GM18505 (cell line): ENCODE measurements at regions not wholly inside any gene's neighbourhood (a gene's known extent, or its start where the extent isn't known, plus 50 kb on each side); places are given as distances from the start of the nearest gene placed in this dataset.
"Not testable (repeated sequence)": the region's sequence is repeated elsewhere in the genome, so short reads cannot be mapped to it uniquely, and the experiment has no call there.

Experiments
- ATAC-seq: cut with Tn5 transposase; IDR thresholded peaks from one replicate; pipeline ENCODE4 v1.9.1; 2021; ENCODE audit not compliant: unreplicated experiment
- POLR2A ChIP-seq: IDR thresholded peaks from 4 replicates; pipeline ENCODE4 v1.6.1; 2011; ENCODE audit warnings: borderline replicate concordance; ENCODE audit not compliant: insufficient read depth, insufficient read length; ENCODE audit errors: extremely low read depth

GRCh38 chr14:83856334-83856733 lies 1673.6 kb upstream of the FLRT2 start:
- no peak for ATAC-seq
- no peak for TF ChIP-seq POLR2A

GRCh38 chr14:83860631-83861155 lies 1669.3 kb upstream of the FLRT2 start:
- ATAC-seq = no peak
- no peak for TF ChIP-seq POLR2A

- no peak for TF ChIP-seq POLR2A
- ATAC-seq = no peak
Observed at GRCh38 chr14:83863042-83863774, 1666.7 kb upstream of the FLRT2 start.

GRCh38 chr14:83864106-83864505 lies 1665.8 kb upstream of the FLRT2 start:
- no peak for TF ChIP-seq POLR2A
- no peak for ATAC-seq

- ATAC-seq = no peak
- TF ChIP-seq POLR2A = no peak
Observed at GRCh38 chr14:83867566-83868225, 1662.2 kb upstream of the FLRT2 start.

GRCh38 chr14:83870546-83871270 lies 1659.2 kb upstream of the FLRT2 start:
- TF ChIP-seq POLR2A = no peak
- ATAC-seq = no peak

- ATAC-seq = no peak
- TF ChIP-seq POLR2A = no peak
Observed at GRCh38 chr14:83873669-83874068, 1656.3 kb upstream of the FLRT2 start.

- TF ChIP-seq POLR2A = no peak
- ATAC-seq = no peak
Observed at GRCh38 chr14:83874662-83875061, 1655.3 kb upstream of the FLRT2 start.

- no peak for ATAC-seq
- no peak for TF ChIP-seq POLR2A
Observed at GRCh38 chr14:83883732-83884131, 1646.2 kb upstream of the FLRT2 start.

GRCh38 chr14:83885837-83886293 lies 1644.1 kb upstream of the FLRT2 start:
- TF ChIP-seq POLR2A = no peak
- ATAC-seq = no peak

GRCh38 chr14:83887866-83888265 lies 1642.1 kb upstream of the FLRT2 start:
- no peak for TF ChIP-seq POLR2A
- no peak for ATAC-seq

GRCh38 chr14:83893447-83893846 lies 1636.5 kb upstream of the FLRT2 start:
- ATAC-seq = no peak
- TF ChIP-seq POLR2A = no peak

GRCh38 chr14:83894568-83894967 lies 1635.4 kb upstream of the FLRT2 start:
- no peak for ATAC-seq

GRCh38 chr14:83898558-83898957 lies 1631.4 kb upstream of the FLRT2 start:
- ATAC-seq = not testable (repeated sequence)

More at GRCh38 chr14:83894568-83894967, 1635.4 kb upstream of the FLRT2 start:
- no peak for TF ChIP-seq POLR2A
